ENCODE measurements at regions not wholly inside any gene's neighbourhood (a gene's known extent, or its start where the extent isn't known, plus 50 kb on each side); places are given as distances from the start of the nearest gene placed in this dataset.

DNA sequence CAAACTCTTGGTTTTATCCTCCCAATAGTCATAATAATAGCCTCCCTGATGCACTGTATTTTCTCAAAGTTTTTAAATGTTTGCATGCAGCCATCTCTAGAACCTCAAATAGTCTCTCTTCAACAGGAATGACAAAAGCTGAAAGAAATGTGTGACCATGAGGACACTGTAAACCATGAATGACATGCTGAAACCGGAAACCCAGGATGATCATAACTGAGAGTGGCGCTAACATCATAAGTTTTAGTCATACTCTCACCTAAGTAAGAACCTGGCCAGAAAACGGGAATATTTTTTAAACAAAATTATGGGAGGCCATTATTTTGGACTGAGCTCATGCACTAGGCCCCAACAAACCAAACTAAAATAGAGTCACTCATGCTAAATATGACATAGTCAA is 278.4 kb upstream of the STXBP5 start (continued):
- TF ChIP-seq, protein P1, sequence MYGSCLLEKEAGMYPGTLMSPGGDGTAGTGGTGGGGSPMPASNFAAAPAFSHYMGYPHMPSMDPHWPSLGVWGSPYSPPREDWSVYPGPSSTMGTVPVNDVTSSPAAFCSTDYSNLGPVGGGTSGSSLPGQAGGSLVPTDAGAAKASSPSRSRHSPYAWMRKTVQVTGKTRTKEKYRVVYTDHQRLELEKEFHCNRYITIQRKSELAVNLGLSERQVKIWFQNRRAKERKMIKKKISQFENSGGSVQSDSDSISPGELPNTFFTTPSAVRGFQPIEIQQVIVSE (CRISPR knock-in tag; IDR thresholded peaks at IDR 0.05; ENCODE audit: borderline replicate concordance): no peak
- TF ChIP-seq RORB (CRISPR knock-in tag; IDR thresholded peaks at IDR 0.05): no peak

- Mint-ChIP-seq H3K9me3 (peaks cover 18% of the 10 kb centered on the region), H3K27me3 (ENCODE audit: low read depth) (no peaks in the 10 kb centered on the region), H3K4me3 (no peak overlapping the region), H3K27ac (no peak overlapping the region), H3K36me3 (no peaks in the 10 kb centered on the region), H3K4me1 (no peaks in the 10 kb centered on the region)
- TF ChIP-seq, protein P2, sequence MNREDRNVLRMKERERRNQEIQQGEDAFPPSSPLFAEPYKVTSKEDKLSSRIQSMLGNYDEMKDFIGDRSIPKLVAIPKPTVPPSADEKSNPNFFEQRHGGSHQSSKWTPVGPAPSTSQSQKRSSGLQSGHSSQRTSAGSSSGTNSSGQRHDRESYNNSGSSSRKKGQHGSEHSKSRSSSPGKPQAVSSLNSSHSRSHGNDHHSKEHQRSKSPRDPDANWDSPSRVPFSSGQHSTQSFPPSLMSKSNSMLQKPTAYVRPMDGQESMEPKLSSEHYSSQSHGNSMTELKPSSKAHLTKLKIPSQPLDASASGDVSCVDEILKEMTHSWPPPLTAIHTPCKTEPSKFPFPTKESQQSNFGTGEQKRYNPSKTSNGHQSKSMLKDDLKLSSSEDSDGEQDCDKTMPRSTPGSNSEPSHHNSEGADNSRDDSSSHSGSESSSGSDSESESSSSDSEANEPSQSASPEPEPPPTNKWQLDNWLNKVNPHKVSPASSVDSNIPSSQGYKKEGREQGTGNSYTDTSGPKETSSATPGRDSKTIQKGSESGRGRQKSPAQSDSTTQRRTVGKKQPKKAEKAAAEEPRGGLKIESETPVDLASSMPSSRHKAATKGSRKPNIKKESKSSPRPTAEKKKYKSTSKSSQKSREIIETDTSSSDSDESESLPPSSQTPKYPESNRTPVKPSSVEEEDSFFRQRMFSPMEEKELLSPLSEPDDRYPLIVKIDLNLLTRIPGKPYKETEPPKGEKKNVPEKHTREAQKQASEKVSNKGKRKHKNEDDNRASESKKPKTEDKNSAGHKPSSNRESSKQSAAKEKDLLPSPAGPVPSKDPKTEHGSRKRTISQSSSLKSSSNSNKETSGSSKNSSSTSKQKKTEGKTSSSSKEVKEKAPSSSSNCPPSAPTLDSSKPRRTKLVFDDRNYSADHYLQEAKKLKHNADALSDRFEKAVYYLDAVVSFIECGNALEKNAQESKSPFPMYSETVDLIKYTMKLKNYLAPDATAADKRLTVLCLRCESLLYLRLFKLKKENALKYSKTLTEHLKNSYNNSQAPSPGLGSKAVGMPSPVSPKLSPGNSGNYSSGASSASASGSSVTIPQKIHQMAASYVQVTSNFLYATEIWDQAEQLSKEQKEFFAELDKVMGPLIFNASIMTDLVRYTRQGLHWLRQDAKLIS (CRISPR knock-in tag; IDR thresholded peaks at IDR 0.05; ENCODE audit: borderline replicate concordance): no peak
- TF ChIP-seq, protein P3, sequence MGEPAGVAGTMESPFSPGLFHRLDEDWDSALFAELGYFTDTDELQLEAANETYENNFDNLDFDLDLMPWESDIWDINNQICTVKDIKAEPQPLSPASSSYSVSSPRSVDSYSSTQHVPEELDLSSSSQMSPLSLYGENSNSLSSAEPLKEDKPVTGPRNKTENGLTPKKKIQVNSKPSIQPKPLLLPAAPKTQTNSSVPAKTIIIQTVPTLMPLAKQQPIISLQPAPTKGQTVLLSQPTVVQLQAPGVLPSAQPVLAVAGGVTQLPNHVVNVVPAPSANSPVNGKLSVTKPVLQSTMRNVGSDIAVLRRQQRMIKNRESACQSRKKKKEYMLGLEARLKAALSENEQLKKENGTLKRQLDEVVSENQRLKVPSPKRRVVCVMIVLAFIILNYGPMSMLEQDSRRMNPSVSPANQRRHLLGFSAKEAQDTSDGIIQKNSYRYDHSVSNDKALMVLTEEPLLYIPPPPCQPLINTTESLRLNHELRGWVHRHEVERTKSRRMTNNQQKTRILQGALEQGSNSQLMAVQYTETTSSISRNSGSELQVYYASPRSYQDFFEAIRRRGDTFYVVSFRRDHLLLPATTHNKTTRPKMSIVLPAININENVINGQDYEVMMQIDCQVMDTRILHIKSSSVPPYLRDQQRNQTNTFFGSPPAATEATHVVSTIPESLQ (CRISPR knock-in tag; IDR thresholded peaks at IDR 0.05): no peak
- TF ChIP-seq TCF7 (CRISPR knock-in tag; IDR thresholded peaks at IDR 0.05; ENCODE audit: low read depth) (no peak), ETV6 (CRISPR knock-in tag; IDR thresholded peaks at IDR 0.05) (no peak), PRRX2 (CRISPR knock-in tag; IDR thresholded peaks at IDR 0.05) (no peak), ZNF121 (CRISPR knock-in tag; IDR thresholded peaks at IDR 0.05) (no peak), NFYB (CRISPR knock-in tag; conservative IDR thresholded peaks at IDR 0.05; ENCODE audit: low read depth) (no peak), PREB (CRISPR knock-in tag; IDR thresholded peaks at IDR 0.05; ENCODE audit: borderline replicate concordance) (no peak)
- TF ChIP-seq, protein P4, sequence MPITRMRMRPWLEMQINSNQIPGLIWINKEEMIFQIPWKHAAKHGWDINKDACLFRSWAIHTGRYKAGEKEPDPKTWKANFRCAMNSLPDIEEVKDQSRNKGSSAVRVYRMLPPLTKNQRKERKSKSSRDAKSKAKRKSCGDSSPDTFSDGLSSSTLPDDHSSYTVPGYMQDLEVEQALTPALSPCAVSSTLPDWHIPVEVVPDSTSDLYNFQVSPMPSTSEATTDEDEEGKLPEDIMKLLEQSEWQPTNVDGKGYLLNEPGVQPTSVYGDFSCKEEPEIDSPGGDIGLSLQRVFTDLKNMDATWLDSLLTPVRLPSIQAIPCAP (CRISPR knock-in tag; IDR thresholded peaks at IDR 0.05): no peak
- ChIA-PET CTCF (no interaction called here), POLR2A (no interaction called here)
- ATAC-seq: no peak
- DNase-seq (ENCODE audit: low spot score): no peak
These were observed 275.7 kb upstream of the STXBP5 start for GRCh38 chr6:146928503-146928902.

- no peak overlapping the region for H3K27ac Mint-ChIP-seq
- ATAC-seq (no peak), DNase-seq (ENCODE audit: low spot score) (no peak)
- ChIA-PET POLR2A (no interaction called here), CTCF (no interaction called here)
- peaks cover 2% of the 10 kb centered on the region; the same call in 1 of the 2 replicates for H3K4me1 Mint-ChIP-seq
- peaks cover 18% of the 10 kb centered on the region for H3K9me3 Mint-ChIP-seq
- no peak overlapping the region for H3K4me3 Mint-ChIP-seq
- H3K27me3 Mint-ChIP-seq (ENCODE audit: low read depth): no peaks in the 10 kb centered on the region
- H3K36me3 Mint-ChIP-seq: no peaks in the 10 kb centered on the region
- TF ChIP-seq, protein P5, sequence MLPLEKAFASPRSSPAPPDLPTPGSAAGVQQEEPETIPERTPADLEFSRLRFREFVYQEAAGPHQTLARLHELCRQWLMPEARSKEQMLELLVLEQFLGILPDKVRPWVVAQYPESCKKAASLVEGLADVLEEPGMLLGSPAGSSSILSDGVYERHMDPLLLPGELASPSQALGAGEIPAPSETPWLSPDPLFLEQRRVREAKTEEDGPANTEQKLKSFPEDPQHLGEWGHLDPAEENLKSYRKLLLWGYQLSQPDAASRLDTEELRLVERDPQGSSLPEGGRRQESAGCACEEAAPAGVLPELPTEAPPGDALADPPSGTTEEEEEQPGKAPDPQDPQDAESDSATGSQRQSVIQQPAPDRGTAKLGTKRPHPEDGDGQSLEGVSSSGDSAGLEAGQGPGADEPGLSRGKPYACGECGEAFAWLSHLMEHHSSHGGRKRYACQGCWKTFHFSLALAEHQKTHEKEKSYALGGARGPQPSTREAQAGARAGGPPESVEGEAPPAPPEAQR (CRISPR knock-in tag; IDR thresholded peaks at IDR 0.05): no peak
- TF ChIP-seq FOXJ3 (CRISPR knock-in tag; IDR thresholded peaks at IDR 0.05; ENCODE audit: borderline replicate concordance): no peak
- TF ChIP-seq CTCF (IDR thresholded peaks at IDR 0.05): no peak
- TF ChIP-seq, protein P6, sequence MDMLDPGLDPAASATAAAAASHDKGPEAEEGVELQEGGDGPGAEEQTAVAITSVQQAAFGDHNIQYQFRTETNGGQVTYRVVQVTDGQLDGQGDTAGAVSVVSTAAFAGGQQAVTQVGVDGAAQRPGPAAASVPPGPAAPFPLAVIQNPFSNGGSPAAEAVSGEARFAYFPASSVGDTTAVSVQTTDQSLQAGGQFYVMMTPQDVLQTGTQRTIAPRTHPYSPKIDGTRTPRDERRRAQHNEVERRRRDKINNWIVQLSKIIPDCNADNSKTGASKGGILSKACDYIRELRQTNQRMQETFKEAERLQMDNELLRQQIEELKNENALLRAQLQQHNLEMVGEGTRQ (CRISPR knock-in tag; IDR thresholded peaks at IDR 0.05): no peak
- TF ChIP-seq ZNF138 (CRISPR knock-in tag; conservative IDR thresholded peaks at IDR 0.05): no peak
- TF ChIP-seq NFE2L1 (CRISPR knock-in tag; IDR thresholded peaks at IDR 0.05): no peak
- TF ChIP-seq NFATC4 (CRISPR knock-in tag; IDR thresholded peaks at IDR 0.05): no peak
- no peak for TF ChIP-seq ZNF396 (CRISPR knock-in tag; IDR thresholded peaks at IDR 0.05; ENCODE audit: borderline replicate concordance)
- no peak for TF ChIP-seq SMAD4 (CRISPR knock-in tag; IDR thresholded peaks at IDR 0.05)
- TF ChIP-seq GTF2I (CRISPR knock-in tag; conservative IDR thresholded peaks at IDR 0.05): no peak
- TF ChIP-seq ZNF671 (CRISPR knock-in tag; IDR thresholded peaks at IDR 0.05): no peak
- no peak for TF ChIP-seq ZNF423 (CRISPR knock-in tag; IDR thresholded peaks at IDR 0.05)
These were observed 273.0 kb upstream of the STXBP5 start for GRCh38 chr6:146931214-146931613.

All from WTC11 (cell line).